Endothelial cell of umbilical vein (primary cell): ENCODE measurements at regions not wholly inside any gene's neighbourhood (a gene's known extent, or its start where the extent isn't known, plus 50 kb on each side); places are given as distances from the start of the nearest gene placed in this dataset.

ENCODE experiments used
- BruUV-seq: library from RNA; stranded (reverse); fragments of 400-500 nt; replicated peaks from 2 replicates; lab custom pipeline; 2021; lab: Mats Ljungman, UMichigan
- CTCF ChIA-PET: fragments of 300-600, 350-600 bp; sonication (Branson Sonifier 250); formaldehyde crosslinking; loops from one replicate; lab custom pipeline; 2021; ENCODE audit warnings: antibody characterized with exemption, inconsistent platforms; lab: Charles Lee
- POLR2A ChIA-PET: fragments of 300-600, 350-600 bp; sonication (Branson Sonifier 250); formaldehyde crosslinking; loops from one replicate; lab custom pipeline; 2021; ENCODE audit warnings: antibody characterized with exemption, inconsistent platforms; lab: Charles Lee
- DNase-seq: peaks from one replicate; pipeline ENCODE4 v3.0.0-alpha.2; 2011; ENCODE audit warnings: low read depth, low spot score
- FAIRE-seq: peaks from 2 replicates; lab custom pipeline; 2011; peaks lifted over from hg19 to GRCh38; lab: Jason Lieb, UNC
- H2AFZ ChIP-seq: 2 replicates; pipeline ENCODE4 v1.6.0; 2012; ENCODE audit warnings: low read depth, low read length, control low read depth, inconsistent platforms
- H3K27ac ChIP-seq: 2 replicates; pipeline ENCODE4 v1.5.1; 2011; ENCODE audit warnings: low read depth, mild to moderate bottlenecking, control low read depth, low read length, moderate library complexity; ENCODE audit not compliant: insufficient read depth
- H3K27me3 ChIP-seq, 2 experiments: 2 replicates each; pipeline versions ENCODE4 v1.6.0 to v1.6.1; 2011; ENCODE audit warnings: low read length in 2 of 2, mixed read lengths in 1 of 2; ENCODE audit not compliant: control insufficient read depth in 2 of 2, insufficient read depth in 2 of 2
- H3K36me3 ChIP-seq, 2 experiments: 2 replicates in 1 of 2; 3 replicates in 1 of 2; pipeline ENCODE4 v1.5.1; 2011; ENCODE audit warnings: low read length in 2 of 2, mild to moderate bottlenecking in 1 of 2, moderate library complexity in 1 of 2; ENCODE audit not compliant: control insufficient read depth in 2 of 2, insufficient read depth in 2 of 2; ENCODE audit errors: extremely low read depth in 1 of 2
- H3K4me1 ChIP-seq: 3 replicates; pipeline ENCODE4 v1.5.1; 2011; ENCODE audit warnings: mild to moderate bottlenecking, low read length; ENCODE audit not compliant: control insufficient read depth, insufficient read depth; ENCODE audit errors: extremely low read depth
- H3K4me2 ChIP-seq: 2 replicates; pipeline ENCODE4 v1.6.1; 2011; ENCODE audit warnings: low read length, control low read depth, mixed read lengths; ENCODE audit not compliant: insufficient read depth
- H3K4me3 ChIP-seq, 3 experiments: fragments of 200-600 bp in 1 of 3; sonication (generic), shearing (Covaris generic) in 1 of 3; replicated peaks in 1 of 3; 2 replicates each; pipeline ENCODE4 v1.5.1; 2011 to 2016; ENCODE audit warnings: control low read depth in 3 of 3, low read length in 3 of 3, mild to moderate bottlenecking in 2 of 3, inconsistent platforms in 1 of 3, low read depth in 1 of 3, moderate library complexity in 1 of 3; ENCODE audit not compliant: insufficient read depth in 1 of 3
- H3K79me2 ChIP-seq: 2 replicates; pipeline ENCODE4 v1.6.0; 2012; ENCODE audit warnings: low read length, inconsistent platforms; ENCODE audit not compliant: control insufficient read depth, insufficient read depth
- H3K9ac ChIP-seq: replicated peaks from 2 replicates; pipeline ENCODE3; 2011; ENCODE audit warnings: low read length, control low read depth; ENCODE audit not compliant: insufficient read depth; ENCODE audit errors: extremely low read depth
- H3K9me1 ChIP-seq: replicated peaks from 3 replicates; pipeline ENCODE4 v1.6.0; 2011; ENCODE audit warnings: mild to moderate bottlenecking, low read length; ENCODE audit not compliant: control insufficient read depth, insufficient read depth; ENCODE audit errors: extremely low read depth
- H3K9me3 ChIP-seq: replicated peaks from 2 replicates; pipeline ENCODE4 v1.5.1; 2012; ENCODE audit warnings: low read length, inconsistent platforms; ENCODE audit not compliant: control insufficient read depth, insufficient read depth
- H4K20me1 ChIP-seq: replicated peaks from 2 replicates; pipeline ENCODE3; 2011; ENCODE audit warnings: mild to moderate bottlenecking, low read length; ENCODE audit not compliant: control insufficient read depth, insufficient read depth; ENCODE audit errors: extremely low read depth
- EZH2 ChIP-seq: IDR thresholded peaks from 2 replicates; pipeline ENCODE4 v1.6.1; 2012; ENCODE audit warnings: borderline replicate concordance, low read depth, mild to moderate bottlenecking, moderate library complexity, low read length, inconsistent platforms; ENCODE audit not compliant: severe bottlenecking
- GATA2 ChIP-seq: IDR thresholded peaks from 2 replicates; pipeline ENCODE4 v1.7.0; 2011; ENCODE audit warnings: low read depth, mild to moderate bottlenecking, moderate library complexity, mixed read lengths, low read length; ENCODE audit not compliant: insufficient read length, insufficient read depth
- JUN ChIP-seq: IDR thresholded peaks from 2 replicates; pipeline ENCODE4 v1.6.1; 2011; ENCODE audit warnings: borderline replicate concordance, low read depth; ENCODE audit not compliant: insufficient read length, insufficient read depth
- MYC ChIP-seq: IDR thresholded peaks from one replicate; pipeline ENCODE4 v1.6.1; 2011; ENCODE audit warnings: mild to moderate bottlenecking, low read depth, low read length
- POLR2A ChIP-seq: IDR thresholded peaks from 2 replicates; pipeline ENCODE4 v1.6.1; 2012; ENCODE audit warnings: low read depth, mild to moderate bottlenecking, control low read depth, low read length
- POLR2AphosphoS5 ChIP-seq: IDR thresholded peaks from 2 replicates; pipeline ENCODE4 v1.6.1; 2012; ENCODE audit warnings: low read depth, mild to moderate bottlenecking, control low read depth, low read length, moderate library complexity; ENCODE audit not compliant: insufficient read depth
- dilution Hi-C: fragments of 300-500 bp; cut with MboI; formaldehyde crosslinking; loops from one replicate; pipeline ENCODE4 v1.15.0; 2019; ENCODE audit warnings: low sequenced_read_pairs; ENCODE audit not compliant: extremely low pct_ligation_motif_present
- intact Hi-C: fragments of 100-400 bp; cut with micrococcal nuclease; formaldehyde crosslinking; loops from one replicate; pipeline ENCODE4 v1.10.0; 2022
- TF ChIP-seq, protein P1 (sequence below), 2 donors: IDR thresholded peaks; 1 replicate in 1 of 2; 2 replicates in 1 of 2; pipeline ENCODE4 v1.5.1; 2011; ENCODE audit warnings: low read length in 2 of 2, mild to moderate bottlenecking in 2 of 2, moderate library complexity in 2 of 2, control low read depth in 1 of 2, inconsistent platforms in 1 of 2, low read depth in 1 of 2; ENCODE audit not compliant: insufficient read depth in 1 of 2; ENCODE audit errors: extremely low read depth in 1 of 2
- TF ChIP-seq, protein P2 (sequence below): IDR thresholded peaks from 2 replicates; pipeline ENCODE4 v1.6.1; 2011; ENCODE audit not compliant: insufficient read depth, insufficient read length

DNA sequence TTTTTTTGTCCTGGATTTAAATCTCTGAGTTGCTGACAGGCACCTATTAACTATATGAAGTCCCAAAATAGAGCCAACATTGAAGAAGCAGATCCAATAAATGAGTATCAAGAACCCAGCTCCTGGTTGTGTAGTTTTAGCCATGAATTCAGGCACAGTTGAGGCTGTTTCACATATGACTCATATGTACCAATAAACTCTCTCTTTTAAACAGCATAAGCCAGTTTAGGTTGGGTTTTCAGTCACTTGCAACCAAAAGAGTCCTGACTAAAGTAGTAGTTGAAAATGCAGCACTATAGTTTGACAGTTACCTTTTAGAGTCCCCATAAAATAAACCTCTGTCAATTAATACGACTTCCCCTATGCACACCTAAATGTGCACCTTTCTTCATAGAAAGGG lies 389.9 kb downstream of the RPS29 start:
- no peaks in the 10 kb centered on the region for H3K9me1 ChIP-seq
- H3K4me2 ChIP-seq = no peak overlapping the region
- ChIA-PET POLR2A (no interaction called here), CTCF (no interaction called here)
- H3K4me3 ChIP-seq = no peak overlapping the region
- H3K27ac ChIP-seq = no peak overlapping the region
- H3K9me3 ChIP-seq = no peaks in the 10 kb centered on the region
- BruUV-seq = no TSS peak
- H2AFZ ChIP-seq = no peak overlapping the region
- no peaks in the 10 kb centered on the region for H3K36me3 ChIP-seq
- no peaks in the 10 kb centered on the region for H3K27me3 ChIP-seq
- no peak overlapping the region for H3K9ac ChIP-seq
- DNase-seq = no peak
- intact Hi-C loops (no loop called here), dilution Hi-C loops (no loop called here)
- no peaks in the 10 kb centered on the region for H4K20me1 ChIP-seq
- H3K4me1 ChIP-seq = no peaks in the 10 kb centered on the region
- no peak for FAIRE-seq
- TF ChIP-seq EZH2 = no peak
- no peak for TF ChIP-seq MYC
- TF ChIP-seq, protein P1, sequence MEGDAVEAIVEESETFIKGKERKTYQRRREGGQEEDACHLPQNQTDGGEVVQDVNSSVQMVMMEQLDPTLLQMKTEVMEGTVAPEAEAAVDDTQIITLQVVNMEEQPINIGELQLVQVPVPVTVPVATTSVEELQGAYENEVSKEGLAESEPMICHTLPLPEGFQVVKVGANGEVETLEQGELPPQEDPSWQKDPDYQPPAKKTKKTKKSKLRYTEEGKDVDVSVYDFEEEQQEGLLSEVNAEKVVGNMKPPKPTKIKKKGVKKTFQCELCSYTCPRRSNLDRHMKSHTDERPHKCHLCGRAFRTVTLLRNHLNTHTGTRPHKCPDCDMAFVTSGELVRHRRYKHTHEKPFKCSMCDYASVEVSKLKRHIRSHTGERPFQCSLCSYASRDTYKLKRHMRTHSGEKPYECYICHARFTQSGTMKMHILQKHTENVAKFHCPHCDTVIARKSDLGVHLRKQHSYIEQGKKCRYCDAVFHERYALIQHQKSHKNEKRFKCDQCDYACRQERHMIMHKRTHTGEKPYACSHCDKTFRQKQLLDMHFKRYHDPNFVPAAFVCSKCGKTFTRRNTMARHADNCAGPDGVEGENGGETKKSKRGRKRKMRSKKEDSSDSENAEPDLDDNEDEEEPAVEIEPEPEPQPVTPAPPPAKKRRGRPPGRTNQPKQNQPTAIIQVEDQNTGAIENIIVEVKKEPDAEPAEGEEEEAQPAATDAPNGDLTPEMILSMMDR (IDR thresholded peaks at IDR 0.05; ENCODE audit: extremely low read depth in 1 of 2, insufficient read depth in 1 of 2, low read depth in 1 of 2, low read length in 2 of 2) = no peak
- no peak for TF ChIP-seq POLR2A
- no peak for TF ChIP-seq JUN
- TF ChIP-seq, protein P2, sequence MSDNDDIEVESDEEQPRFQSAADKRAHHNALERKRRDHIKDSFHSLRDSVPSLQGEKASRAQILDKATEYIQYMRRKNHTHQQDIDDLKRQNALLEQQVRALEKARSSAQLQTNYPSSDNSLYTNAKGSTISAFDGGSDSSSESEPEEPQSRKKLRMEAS = no peak
- no peak for TF ChIP-seq POLR2AphosphoS5
- TF ChIP-seq GATA2 = no peak
- H3K79me2 ChIP-seq = no peaks in the 10 kb centered on the region
